CD4-positive, alpha-beta T cell treated with Interleukin-15 for 4 hours (primary cell): ENCODE measurements at regions not wholly inside any gene's neighbourhood (a gene's known extent, or its start where the extent isn't known, plus 50 kb on each side); places are given as distances from the start of the nearest gene placed in this dataset.

Source experiments
- DNase-seq: peaks from one replicate; pipeline ENCODE4 v3.0.0-alpha.2; 2020; ENCODE audit warnings: low spot score

- DNase-seq = peak; percentile 86
Observed at GRCh38 chr11:128039140-128040021, 548.0 kb downstream of the ETS1 start.

- no peak for DNase-seq
Observed at GRCh38 chr11:128036556-128037093, 550.7 kb downstream of the ETS1 start.

GRCh38 chr11:128036006-128036405, 551.4 kb downstream of the ETS1 start:
- no peak for DNase-seq

GRCh38 chr11:128031538-128032134, 555.7 kb downstream of the ETS1 start:
- DNase-seq = peak; percentile 81

GRCh38 chr11:128029219-128029722, 558.1 kb downstream of the ETS1 start:
- no peak for DNase-seq

- no peak for DNase-seq
Observed at GRCh38 chr11:128026596-128026995, 560.8 kb downstream of the ETS1 start.

GRCh38 chr11:128022761-128023160, 564.6 kb downstream of the ETS1 start:
- no peak for DNase-seq

- no peak for DNase-seq
Observed at GRCh38 chr11:128022007-128022368, 565.4 kb downstream of the ETS1 start.

GRCh38 chr11:128021349-128022006, 565.9 kb downstream of the ETS1 start:
- DNase-seq = no peak

- no peak for DNase-seq
Observed at GRCh38 chr11:128018692-128019091, 568.7 kb downstream of the ETS1 start.

GRCh38 chr11:128005562-128005961, 581.8 kb downstream of the ETS1 start:
- DNase-seq = no peak

- DNase-seq = no peak
Observed at GRCh38 chr11:127998421-127998820, 588.9 kb downstream of the ETS1 start.

GRCh38 chr11:127997594-127997993, 589.8 kb downstream of the ETS1 start:
- DNase-seq = no peak

GRCh38 chr11:127996825-127997224, 590.5 kb downstream of the ETS1 start:
- DNase-seq = no peak

- no peak for DNase-seq
Observed at GRCh38 chr11:127995921-127996320, 591.4 kb downstream of the ETS1 start.

GRCh38 chr11:127994736-127995135, 592.6 kb downstream of the ETS1 start:
- no peak for DNase-seq

- DNase-seq = no peak
Observed at GRCh38 chr11:127993788-127994187, 593.6 kb downstream of the ETS1 start.

- no peak for DNase-seq
Observed at GRCh38 chr11:127993281-127993680, 594.1 kb downstream of the ETS1 start.

- DNase-seq = no peak
Observed at GRCh38 chr11:127986073-127986472, 601.3 kb downstream of the ETS1 start.

GRCh38 chr11:127972816-127973215, 614.5 kb downstream of the ETS1 start:
- no peak for DNase-seq

GRCh38 chr11:127971448-127971847, 615.9 kb downstream of the ETS1 start:
- DNase-seq = no peak

GRCh38 chr11:127966821-127967220, 620.5 kb downstream of the ETS1 start:
- no peak for DNase-seq
